DOHH2 (cell line): ENCODE measurements at regions not wholly inside any gene's neighbourhood (a gene's known extent, or its start where the extent isn't known, plus 50 kb on each side); places are given as distances from the start of the nearest gene placed in this dataset.

Source experiments
- CTCF ChIP-seq: fragments of 200-600 bp; sonication (generic); IDR thresholded peaks from one replicate; pipeline ENCODE4 v1.5.1; 2014; ENCODE audit warnings: antibody characterized with exemption, mild to moderate bottlenecking, low read depth, low read length; ENCODE audit not compliant: poor library complexity, severe bottlenecking
- EZH2phosphoT487 ChIP-seq: fragments of 200-600 bp; sonication (generic); IDR thresholded peaks from 2 replicates; pipeline ENCODE4 v1.6.1; 2017; ENCODE audit warnings: borderline replicate concordance, mild to moderate bottlenecking, antibody characterized with exemption, low read length, moderate library complexity, mixed read lengths

- TF ChIP-seq CTCF: no peak
- no peak for TF ChIP-seq EZH2phosphoT487
Observed at GRCh38 chr11:38005597-38005996, 1407.6 kb upstream of the RAG2 start.
